Rectal smooth muscle tissue (tissue), 1 donor: ENCODE measurements at regions not wholly inside any gene's neighbourhood (a gene's known extent, or its start where the extent isn't known, plus 50 kb on each side); places are given as distances from the start of the nearest gene placed in this dataset.

Experiments used
- H3K27ac ChIP-seq: one replicate; pipeline ENCODE4 v1.7.0; 2013; ENCODE audit warnings: low read depth, low read length, inconsistent platforms
- H3K27me3 ChIP-seq: one replicate; pipeline ENCODE4 v1.7.0; 2013; ENCODE audit warnings: low read length; ENCODE audit not compliant: control insufficient read depth, insufficient read depth
- H3K36me3 ChIP-seq: one replicate; pipeline ENCODE4 v1.7.0; 2013; ENCODE audit warnings: low read length; ENCODE audit not compliant: control insufficient read depth, insufficient read depth
- H3K4me1 ChIP-seq: one replicate; pipeline ENCODE4 v1.7.0; 2013; ENCODE audit warnings: low read length; ENCODE audit not compliant: control insufficient read depth, insufficient read depth
- H3K4me3 ChIP-seq: one replicate; pipeline ENCODE4 v1.7.0; 2013; ENCODE audit warnings: low read length
- H3K9ac ChIP-seq: one replicate; pipeline ENCODE4 v1.7.0; 2013; ENCODE audit warnings: low read length

DNA sequence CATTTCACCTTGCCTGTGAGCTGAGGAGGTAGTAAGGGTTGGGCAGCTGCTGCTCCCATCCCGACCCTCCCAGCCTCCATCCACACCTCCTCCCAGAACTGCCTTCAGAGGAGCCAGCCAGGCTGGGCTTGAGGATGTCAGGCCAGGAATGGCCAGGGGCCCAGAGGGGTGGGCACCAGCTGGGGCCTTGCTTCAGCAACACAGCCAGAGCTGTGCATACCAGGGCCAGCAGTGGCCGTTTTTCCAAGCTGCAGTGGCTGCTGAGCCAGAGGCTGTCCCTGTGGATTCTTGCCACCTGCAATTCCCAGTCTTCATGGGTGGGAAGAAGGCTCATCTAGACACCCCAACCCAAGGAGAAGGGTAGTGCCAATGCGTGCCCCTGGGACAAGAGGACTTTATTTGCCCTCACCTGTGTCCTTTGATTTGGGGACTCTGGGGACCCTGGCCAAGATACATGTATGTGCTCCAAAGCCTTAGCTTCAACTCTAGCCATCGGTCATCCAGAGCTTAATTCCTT, 153.4 kb upstream of the SDK2 start:
- Histone ChIP-seq H3K27ac (no peak overlapping the region), H3K4me1 (no peaks in the 10 kb centered on the region), H3K4me3 (no peak overlapping the region), H3K27me3 (no peaks in the 10 kb centered on the region), H3K9ac (no peak overlapping the region), H3K36me3 (no peaks in the 10 kb centered on the region)

DNA sequence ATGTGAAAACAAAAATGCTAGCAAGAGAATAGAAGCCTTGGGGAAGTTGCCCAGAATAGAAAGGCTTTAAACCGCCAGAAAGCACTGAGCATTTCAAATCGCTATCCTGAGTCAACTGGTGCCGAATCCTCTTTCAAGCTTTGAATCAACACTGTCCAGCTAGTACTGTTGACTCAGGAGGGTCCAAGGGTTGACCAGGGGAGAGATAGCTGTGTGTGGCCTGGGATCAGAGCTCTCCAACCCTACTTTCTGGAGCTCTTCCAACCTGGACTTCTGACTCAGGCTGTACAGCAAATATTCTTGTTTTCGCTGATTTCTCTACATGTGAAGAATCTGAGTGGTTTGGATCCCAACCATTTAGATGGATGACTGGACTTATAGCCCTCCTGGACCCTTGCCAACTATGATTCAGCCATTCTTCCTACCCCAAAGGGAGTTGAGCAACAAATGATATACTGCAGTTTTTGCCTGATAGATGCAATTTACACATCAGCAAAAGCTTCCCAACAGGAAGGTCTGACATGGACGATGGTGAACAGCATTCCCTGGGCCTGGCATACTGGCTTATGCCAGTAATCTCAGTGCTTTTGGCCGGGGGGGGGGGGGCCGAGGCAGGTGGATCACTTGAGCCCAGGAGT, 154.0 kb upstream of the SDK2 start:
- no peaks in the 10 kb centered on the region for H3K4me1 ChIP-seq
- no peaks in the 10 kb centered on the region for H3K27me3 ChIP-seq
- no peaks in the 10 kb centered on the region for H3K36me3 ChIP-seq
- no peak overlapping the region for H3K9ac ChIP-seq
- H3K27ac ChIP-seq, result no peak overlapping the region
- H3K4me3 ChIP-seq, result no peak overlapping the region

DNA sequence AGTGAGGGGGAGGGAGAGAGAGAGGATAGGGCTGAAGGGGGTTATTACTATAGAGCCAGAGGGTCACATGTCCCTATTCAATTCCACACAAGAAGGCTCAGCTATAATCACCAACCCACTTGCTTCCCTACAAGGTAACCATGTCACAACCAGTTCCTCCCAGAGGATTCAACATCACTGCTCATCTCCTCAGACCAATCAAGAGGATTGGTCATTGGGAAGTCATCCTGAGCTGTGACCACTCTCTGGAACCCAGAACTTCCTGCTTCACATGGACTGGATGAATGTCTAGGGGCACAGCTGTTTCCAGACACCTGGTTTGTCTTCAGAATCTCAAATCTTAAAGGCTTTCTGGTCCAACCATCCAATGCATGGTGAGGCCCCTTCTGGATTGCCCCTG, 154.9 kb upstream of the SDK2 start:
- Histone ChIP-seq H3K4me3 (no peak overlapping the region), H3K4me1 (no peaks in the 10 kb centered on the region), H3K9ac (no peak overlapping the region), H3K36me3 (no peaks in the 10 kb centered on the region), H3K27ac (no peak overlapping the region), H3K27me3 (no peaks in the 10 kb centered on the region)

DNA sequence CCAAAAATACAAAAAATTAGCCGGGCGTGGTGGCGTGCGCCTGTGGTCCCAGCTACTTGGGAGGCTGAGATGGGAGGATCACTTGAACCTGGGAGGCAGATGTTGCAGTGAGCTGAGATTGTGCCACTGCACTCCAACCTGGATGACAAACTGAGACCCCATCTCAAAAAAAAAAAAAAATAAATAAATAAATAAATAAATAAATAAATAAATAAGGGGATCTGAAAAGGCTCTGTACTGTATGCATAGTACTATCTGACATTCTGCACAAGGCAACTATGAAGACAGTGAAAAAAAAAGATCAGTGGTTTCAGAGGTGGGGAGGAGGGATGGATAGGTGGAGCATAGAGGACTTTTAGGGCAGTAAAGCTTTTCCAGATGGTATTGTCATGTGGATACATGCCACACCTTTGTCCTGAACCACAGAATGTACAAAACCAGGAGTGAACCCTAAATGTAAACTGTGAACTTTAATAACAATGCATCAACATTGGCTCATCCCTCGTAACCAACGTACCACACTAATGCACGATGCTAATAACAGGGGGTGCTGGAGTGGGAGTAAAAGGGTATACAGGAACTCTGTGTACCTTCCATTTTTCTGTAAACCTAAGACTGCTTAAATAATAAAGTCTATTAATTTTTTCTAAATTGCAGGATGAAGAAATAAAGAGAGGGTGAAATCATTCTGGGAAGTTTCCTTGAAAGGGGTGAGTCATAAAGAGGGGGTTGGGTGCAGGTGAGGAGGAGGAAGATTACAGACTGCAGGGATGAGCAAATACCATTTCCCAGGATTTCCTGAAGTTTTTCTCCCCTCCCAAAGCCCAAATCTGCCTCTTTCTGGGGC, 155.8 kb upstream of the SDK2 start:
- Histone ChIP-seq H3K27me3 (peaks cover 3% of the 10 kb centered on the region), H3K27ac (no peak overlapping the region), H3K36me3 (no peaks in the 10 kb centered on the region), H3K4me1 (no peaks in the 10 kb centered on the region), H3K9ac (no peak overlapping the region), H3K4me3 (no peak overlapping the region)

DNA sequence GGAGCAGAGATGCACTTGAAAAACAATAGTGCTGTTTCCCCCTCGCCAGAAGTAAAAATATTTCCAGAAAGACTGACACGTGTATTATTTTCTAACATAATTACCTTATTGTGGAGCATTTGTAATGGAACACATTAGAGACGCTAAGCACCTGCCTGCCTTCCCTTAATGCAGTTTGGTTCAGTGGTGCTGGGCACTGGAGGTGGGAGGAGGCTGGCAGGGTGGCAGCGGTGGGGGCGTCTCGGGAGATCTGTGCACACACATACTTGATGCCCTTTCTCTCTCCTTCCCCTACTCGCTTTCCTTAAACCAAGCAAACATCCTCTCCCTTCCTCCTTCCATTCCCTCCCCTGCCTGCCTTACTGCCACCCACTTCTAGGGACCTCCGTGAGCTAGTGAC, 156.6 kb upstream of the SDK2 start:
- H3K27me3 ChIP-seq, result peaks cover 3% of the 10 kb centered on the region
- H3K27ac ChIP-seq, result no peak overlapping the region
- H3K9ac ChIP-seq, result no peak overlapping the region
- no peak overlapping the region for H3K4me3 ChIP-seq
- H3K36me3 ChIP-seq, result no peaks in the 10 kb centered on the region
- H3K4me1 ChIP-seq, result no peaks in the 10 kb centered on the region

DNA sequence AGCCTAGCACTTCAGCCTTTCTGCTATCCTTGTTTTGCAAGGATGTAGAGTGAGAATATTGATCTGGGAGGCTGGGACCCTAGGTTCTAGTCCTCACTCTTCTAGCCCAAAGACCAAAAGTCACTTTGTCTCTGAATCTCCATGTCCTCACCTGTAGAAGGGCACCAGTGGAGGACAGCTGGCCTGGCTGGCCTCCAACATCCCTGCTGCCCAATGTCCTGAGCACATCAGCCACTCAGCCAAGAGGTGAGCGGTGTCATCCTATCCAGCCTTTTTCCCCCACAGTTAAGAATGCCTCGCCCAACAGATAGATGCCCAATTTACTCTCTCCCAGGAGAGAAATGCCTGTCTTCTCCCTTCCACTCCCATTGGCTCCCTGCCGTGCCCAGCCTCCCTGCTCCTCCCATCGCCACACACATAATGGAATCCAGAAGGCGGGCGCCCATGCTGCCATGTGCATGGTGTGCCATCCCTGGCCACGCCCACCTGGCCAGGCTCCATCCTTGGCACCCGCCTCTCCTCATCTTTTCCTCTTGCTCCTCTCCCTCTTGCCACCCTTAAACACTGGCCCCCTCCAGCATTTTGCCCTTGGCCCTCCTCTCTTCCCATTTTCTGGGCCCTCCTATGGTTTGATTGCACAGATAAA, 157.3 kb upstream of the SDK2 start:
- H3K4me1 ChIP-seq, result no peaks in the 10 kb centered on the region
- H3K9ac ChIP-seq, result no peak overlapping the region
- H3K27me3 ChIP-seq, result peaks cover 3% of the 10 kb centered on the region
- no peaks in the 10 kb centered on the region for H3K36me3 ChIP-seq
- no peak overlapping the region for H3K4me3 ChIP-seq
- H3K27ac ChIP-seq, result no peak overlapping the region

DNA sequence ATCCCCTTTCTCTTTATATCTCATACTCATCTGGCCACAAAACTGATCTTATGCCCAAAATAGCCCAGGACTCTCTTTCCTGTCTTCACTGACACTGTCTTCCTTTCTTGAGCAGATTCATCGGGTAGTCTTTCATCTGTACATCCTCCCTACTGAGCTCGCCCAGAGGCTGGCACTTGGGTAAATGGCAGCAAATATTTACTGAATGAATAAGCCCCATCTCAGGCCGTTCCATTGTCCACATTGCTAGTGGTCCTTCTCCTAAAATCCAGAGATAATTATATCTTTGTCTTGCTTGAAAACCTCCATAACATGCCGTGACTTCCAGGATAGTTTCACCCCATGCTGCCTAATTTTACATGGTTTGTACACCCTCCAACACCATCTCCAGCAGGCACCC, 158.1 kb upstream of the SDK2 start:
- Histone ChIP-seq H3K36me3 (no peaks in the 10 kb centered on the region), H3K27me3 (peaks cover 3% of the 10 kb centered on the region), H3K9ac (no peak overlapping the region), H3K4me3 (no peak overlapping the region), H3K4me1 (no peaks in the 10 kb centered on the region), H3K27ac (no peak overlapping the region)

DNA sequence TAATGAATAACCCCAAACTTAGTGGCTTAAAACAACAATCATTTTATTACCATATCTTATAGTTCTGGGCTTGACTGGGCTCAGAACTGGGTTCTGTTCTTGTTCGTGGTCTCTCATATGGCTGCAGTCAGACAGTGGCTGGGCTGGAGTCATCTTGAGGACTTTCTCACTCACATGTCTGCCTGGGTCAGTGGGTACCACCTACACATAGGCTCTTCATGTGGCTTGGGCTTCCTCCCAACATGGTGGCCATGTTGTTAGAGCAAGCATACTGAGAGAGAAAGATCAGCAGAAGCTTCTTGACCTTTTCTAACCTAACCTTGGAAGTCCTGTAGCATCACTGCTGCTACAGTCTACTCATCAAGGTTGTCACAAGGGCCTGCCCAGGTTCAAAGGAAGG, 158.6 kb upstream of the SDK2 start:
- Histone ChIP-seq H3K9ac (no peak overlapping the region), H3K36me3 (no peaks in the 10 kb centered on the region), H3K4me3 (no peak overlapping the region), H3K27me3 (peaks cover 3% of the 10 kb centered on the region), H3K27ac (no peak overlapping the region), H3K4me1 (no peaks in the 10 kb centered on the region)

DNA sequence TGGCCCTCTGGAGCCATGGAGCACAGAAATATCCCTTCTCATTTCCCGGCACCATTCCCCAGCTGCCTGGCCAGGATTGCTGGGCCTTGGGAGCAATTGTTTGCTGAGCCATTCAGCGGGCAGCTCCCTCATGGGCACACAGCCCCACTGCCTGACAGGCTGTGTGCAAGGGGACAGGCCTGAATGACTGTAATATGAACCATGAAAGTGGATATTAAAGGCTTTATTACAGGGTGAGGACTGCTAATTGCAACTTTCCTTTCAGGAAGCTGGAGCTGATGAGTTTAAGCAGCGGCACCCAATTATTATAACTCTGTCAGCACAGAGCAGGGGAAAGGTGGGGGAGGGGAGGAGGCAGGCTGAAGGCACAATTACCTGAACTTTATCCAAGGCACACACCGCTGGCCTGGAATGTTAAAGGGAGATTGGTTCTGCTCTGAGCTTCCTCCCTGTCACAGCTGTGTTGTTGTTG, 159.8 kb upstream of the SDK2 start:
- Histone ChIP-seq H3K27me3 (peaks cover 3% of the 10 kb centered on the region), H3K9ac (no peak overlapping the region), H3K27ac (no peak overlapping the region), H3K4me1 (no peaks in the 10 kb centered on the region), H3K4me3 (no peak overlapping the region), H3K36me3 (no peaks in the 10 kb centered on the region)

DNA sequence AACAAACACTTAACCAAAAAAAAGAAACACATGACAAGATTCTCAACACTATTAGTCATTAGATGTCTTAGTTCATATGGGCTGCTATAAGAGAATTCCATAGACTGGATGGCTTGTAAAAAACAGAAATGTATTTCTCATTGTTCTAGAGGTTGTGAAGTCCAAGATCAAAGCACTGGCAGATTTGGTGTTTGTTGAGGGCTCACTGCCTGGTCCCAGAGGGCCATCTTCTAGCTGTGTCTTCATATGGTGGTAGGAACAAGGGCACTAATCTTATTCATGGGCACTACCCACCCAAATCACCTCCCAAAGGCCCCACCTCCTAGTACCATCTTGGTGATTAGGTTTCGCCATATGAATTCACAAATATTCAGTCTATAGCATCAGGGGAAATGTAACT, 162.5 kb upstream of the SDK2 start:
- H3K36me3 ChIP-seq, result no peaks in the 10 kb centered on the region
- H3K9ac ChIP-seq, result no peak overlapping the region
- peaks cover 3% of the 10 kb centered on the region for H3K27me3 ChIP-seq
- H3K27ac ChIP-seq, result no peak overlapping the region
- H3K4me1 ChIP-seq, result no peaks in the 10 kb centered on the region
- H3K4me3 ChIP-seq, result no peak overlapping the region

DNA sequence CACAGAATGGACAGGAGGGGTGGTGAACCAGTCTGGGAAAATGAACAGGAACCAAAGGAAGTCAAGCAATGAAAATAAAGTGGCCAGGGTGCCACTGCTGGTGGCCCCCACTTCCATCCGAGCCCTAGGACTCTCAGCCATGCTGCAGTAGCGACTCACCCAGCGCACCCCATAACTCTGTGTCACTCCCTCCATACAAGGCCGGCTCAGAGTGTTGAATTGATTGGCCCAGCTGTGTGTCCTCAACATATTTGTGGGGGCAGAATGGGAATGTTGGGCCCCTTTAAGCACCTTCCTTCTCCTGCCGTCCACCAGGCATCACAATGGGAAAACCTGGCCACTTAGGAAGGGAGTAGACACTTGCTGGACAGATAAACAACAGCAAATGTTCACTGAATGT, 169.0 kb upstream of the SDK2 start:
- Histone ChIP-seq H3K4me1 (no peaks in the 10 kb centered on the region), H3K4me3 (no peak overlapping the region), H3K27me3 (no peaks in the 10 kb centered on the region), H3K9ac (no peak overlapping the region), H3K27ac (no peak overlapping the region), H3K36me3 (no peaks in the 10 kb centered on the region)

DNA sequence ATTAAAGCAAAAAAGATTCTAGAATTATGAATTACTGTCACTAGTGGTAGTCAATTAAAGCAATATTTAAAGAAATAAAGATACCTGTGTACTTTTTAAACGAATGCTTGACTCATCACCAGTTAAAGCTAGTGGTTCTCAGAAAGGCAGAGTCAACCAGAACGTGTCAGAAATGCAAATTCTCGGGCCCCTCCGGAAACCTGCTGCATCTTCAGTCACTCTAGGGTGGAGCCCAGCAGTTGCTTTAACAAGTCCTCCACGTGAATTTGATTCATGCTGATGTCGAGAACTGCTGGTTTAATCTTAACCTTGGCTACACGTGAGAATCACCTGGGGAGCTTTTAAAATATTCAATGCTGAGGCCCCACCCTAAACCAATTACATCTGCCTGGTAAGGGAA, 169.8 kb upstream of the SDK2 start:
- Histone ChIP-seq H3K4me3 (no peak overlapping the region), H3K27me3 (no peaks in the 10 kb centered on the region), H3K4me1 (no peaks in the 10 kb centered on the region), H3K36me3 (no peaks in the 10 kb centered on the region), H3K27ac (no peak overlapping the region), H3K9ac (no peak overlapping the region)
